Immature natural killer cell (primary cell): ENCODE measurements at regions not wholly inside any gene's neighbourhood (a gene's known extent, or its start where the extent isn't known, plus 50 kb on each side); places are given as distances from the start of the nearest gene placed in this dataset.
"Not testable (repeated sequence)": the region's sequence is repeated elsewhere in the genome, so short reads cannot be mapped to it uniquely, and the experiment has no call there.

Experiments used
- DNase-seq, 3 donors: peaks; one replicate each; pipeline ENCODE4 v3.0.0; 2022; ENCODE audit warnings: mixed read lengths in 1 of 3
- H3K27ac Mint-ChIP-seq, 6 donors: one replicate each; pipeline ENCODE4 v1.8.0; 2020; ENCODE audit warnings: mixed read lengths in 6 of 6, mild to moderate bottlenecking in 5 of 6, inconsistent platforms in 4 of 6, moderate library complexity in 3 of 6
- H3K27me3 Mint-ChIP-seq, 3 donors: one replicate each; pipeline ENCODE4 v1.8.0; 2020 to 2021; ENCODE audit warnings: low read depth in 3 of 3, mild to moderate bottlenecking in 3 of 3, mixed read lengths in 3 of 3, moderate library complexity in 3 of 3, inconsistent platforms in 1 of 3
- H3K36me3 Mint-ChIP-seq, 3 donors: one replicate each; pipeline ENCODE4 v1.8.0; 2020; ENCODE audit warnings: mixed read lengths in 3 of 3, inconsistent platforms in 2 of 3, mild to moderate bottlenecking in 2 of 3
- H3K4me1 Mint-ChIP-seq, 2 donors: one replicate each; pipeline ENCODE4 v1.8.0; 2020; ENCODE audit warnings: inconsistent platforms in 2 of 2, mild to moderate bottlenecking in 2 of 2, mixed read lengths in 2 of 2, moderate library complexity in 1 of 2
- H3K4me3 Mint-ChIP-seq, 5 donors: one replicate each; pipeline ENCODE4 v1.8.0; 2020; ENCODE audit warnings: mild to moderate bottlenecking in 5 of 5, mixed read lengths in 5 of 5, inconsistent platforms in 3 of 5, moderate library complexity in 3 of 5
- H3K9me3 Mint-ChIP-seq, 6 donors: one replicate each; pipeline ENCODE4 v1.8.0; 2020; ENCODE audit warnings: mild to moderate bottlenecking in 6 of 6, mixed read lengths in 6 of 6, inconsistent platforms in 4 of 6, moderate library complexity in 3 of 6

- Mint-ChIP-seq H3K36me3 (no peaks in the 10 kb centered on the region), H3K27ac (no peak overlapping the region), H3K4me1 (no peaks in the 10 kb centered on the region), H3K4me3 (no peak overlapping the region), H3K27me3 (peaks cover 2 to 4% (median 2%) of the 10 kb centered on the region in 3 donors), H3K9me3 (peaks cover 0 to 21% (median 2%) of the 10 kb centered on the region in 6 donors)
- no peak for DNase-seq
Measured at GRCh38 chr12:127503246-127503645, 763.7 kb upstream of the TMEM132C start.

- not testable (repeated sequence) for DNase-seq, H3K36me3 Mint-ChIP-seq, H3K27me3 Mint-ChIP-seq, H3K4me1 Mint-ChIP-seq, H3K4me3 Mint-ChIP-seq, H3K27ac Mint-ChIP-seq
- peaks cover 0 to 21% (median 2%) of the 10 kb centered on the region in 6 donors for H3K9me3 Mint-ChIP-seq
Measured at GRCh38 chr12:127503996-127504395, 763.0 kb upstream of the TMEM132C start.

GRCh38 chr12:127504874-127505273 is 762.1 kb upstream of the TMEM132C start:
- Mint-ChIP-seq H3K9me3 (peaks cover 0 to 21% (median 2%) of the 10 kb centered on the region in 6 donors), H3K4me3 (no peak overlapping the region), H3K27ac (no peak overlapping the region), H3K27me3 (peaks cover 2 to 4% (median 2%) of the 10 kb centered on the region in 3 donors), H3K4me1 (no peaks in the 10 kb centered on the region), H3K36me3 (no peaks in the 10 kb centered on the region)
- DNase-seq, result no peak

GRCh38 chr12:127507341-127507740 is 759.6 kb upstream of the TMEM132C start:
- no peak for DNase-seq
- peaks cover 0 to 17% (median 2%) of the 10 kb centered on the region in 6 donors for H3K9me3 Mint-ChIP-seq
- peaks cover 0 to 4% (median 2%) of the 10 kb centered on the region in 3 donors for H3K27me3 Mint-ChIP-seq
- H3K36me3 Mint-ChIP-seq, result no peaks in the 10 kb centered on the region
- no peak overlapping the region for H3K27ac Mint-ChIP-seq
- H3K4me3 Mint-ChIP-seq, result no peak overlapping the region
- no peaks in the 10 kb centered on the region for H3K4me1 Mint-ChIP-seq

GRCh38 chr12:127509066-127509778 is 757.7 kb upstream of the TMEM132C start:
- no peak overlapping the region for H3K27ac Mint-ChIP-seq

GRCh38 chr12:127515941-127516340 is 751.0 kb upstream of the TMEM132C start:
- Mint-ChIP-seq H3K4me3 (no peak overlapping the region), H3K27me3 (peaks cover 0 to 3% (median 0%) of the 10 kb centered on the region in 3 donors), H3K27ac (no peak overlapping the region), H3K36me3 (no peaks in the 10 kb centered on the region), H3K4me1 (no peaks in the 10 kb centered on the region), H3K9me3 (peaks cover 0 to 5% (median 0%) of the 10 kb centered on the region in 6 donors)
- no peak for DNase-seq

More at GRCh38 chr12:127509066-127509778, 757.7 kb upstream of the TMEM132C start:
- no peak overlapping the region for H3K4me3 Mint-ChIP-seq
- H3K9me3 Mint-ChIP-seq, result peaks cover 0 to 11% (median 0%) of the 10 kb centered on the region in 6 donors
- H3K27me3 Mint-ChIP-seq, result peaks cover 0 to 4% (median 2%) of the 10 kb centered on the region in 3 donors
- no peaks in the 10 kb centered on the region for H3K4me1 Mint-ChIP-seq
- H3K36me3 Mint-ChIP-seq, result no peaks in the 10 kb centered on the region
- no peak for DNase-seq

GRCh38 chr12:127516467-127516866 is 750.5 kb upstream of the TMEM132C start:
- H3K27ac Mint-ChIP-seq, result no peak overlapping the region
- H3K4me1 Mint-ChIP-seq, result no peaks in the 10 kb centered on the region
- H3K36me3 Mint-ChIP-seq, result no peaks in the 10 kb centered on the region
- no peak for DNase-seq
- H3K9me3 Mint-ChIP-seq, result peaks cover 0 to 5% (median 0%) of the 10 kb centered on the region in 6 donors
- no peak overlapping the region for H3K4me3 Mint-ChIP-seq
- peaks cover 0 to 3% (median 0%) of the 10 kb centered on the region in 3 donors for H3K27me3 Mint-ChIP-seq

GRCh38 chr12:127519779-127520178 is 747.2 kb upstream of the TMEM132C start:
- no peak for DNase-seq
- peaks cover 0 to 2% (median 0%) of the 10 kb centered on the region in 6 donors for H3K9me3 Mint-ChIP-seq
- H3K4me1 Mint-ChIP-seq, result no peaks in the 10 kb centered on the region
- H3K4me3 Mint-ChIP-seq, result no peak overlapping the region
- H3K36me3 Mint-ChIP-seq, result no peaks in the 10 kb centered on the region
- peaks cover 0 to 3% (median 0%) of the 10 kb centered on the region in 3 donors for H3K27me3 Mint-ChIP-seq
- no peak overlapping the region for H3K27ac Mint-ChIP-seq

GRCh38 chr12:127526925-127527324 is 740.0 kb upstream of the TMEM132C start:
- no peaks in the 10 kb centered on the region for H3K36me3 Mint-ChIP-seq
- no peaks in the 10 kb centered on the region for H3K4me1 Mint-ChIP-seq
- no peak overlapping the region for H3K27ac Mint-ChIP-seq
- H3K4me3 Mint-ChIP-seq, result no peak overlapping the region
- no peak for DNase-seq
- H3K27me3 Mint-ChIP-seq, result peaks cover 0 to 3% (median 2%) of the 10 kb centered on the region in 3 donors
- H3K9me3 Mint-ChIP-seq, result peaks cover 0 to 2% (median 0%) of the 10 kb centered on the region in 6 donors

- H3K4me1 Mint-ChIP-seq, result no peaks in the 10 kb centered on the region
- peaks cover 0 to 3% (median 2%) of the 10 kb centered on the region in 3 donors for H3K27me3 Mint-ChIP-seq
- H3K4me3 Mint-ChIP-seq, result no peak overlapping the region
- H3K36me3 Mint-ChIP-seq, result no peaks in the 10 kb centered on the region
- no peak overlapping the region for H3K27ac Mint-ChIP-seq
- DNase-seq, result no peak
- H3K9me3 Mint-ChIP-seq, result peaks cover 0 to 1% (median 0%) of the 10 kb centered on the region in 6 donors
Measured at GRCh38 chr12:127528551-127528950, 738.4 kb upstream of the TMEM132C start.

- peaks cover 0 to 2% (median under 1%) of the 10 kb centered on the region in 6 donors for H3K9me3 Mint-ChIP-seq
- no peaks in the 10 kb centered on the region for H3K36me3 Mint-ChIP-seq
- H3K27me3 Mint-ChIP-seq, result peaks cover 3 to 4% (median 4%) of the 10 kb centered on the region in 3 donors
- no peaks in the 10 kb centered on the region for H3K4me1 Mint-ChIP-seq
- no peak overlapping the region for H3K27ac Mint-ChIP-seq
- no peak overlapping the region for H3K4me3 Mint-ChIP-seq
- DNase-seq, result no peak
Measured at GRCh38 chr12:127531542-127531941, 735.4 kb upstream of the TMEM132C start.

- no peak for DNase-seq
- Mint-ChIP-seq H3K27ac (no peak overlapping the region), H3K4me3 (no peak overlapping the region), H3K4me1 (no peaks in the 10 kb centered on the region), H3K36me3 (no peaks in the 10 kb centered on the region), H3K9me3 (peaks cover 0 to 4% (median 2%) of the 10 kb centered on the region in 6 donors), H3K27me3 (peaks cover 0 to 4% (median 4%) of the 10 kb centered on the region in 3 donors)
Measured at GRCh38 chr12:127533353-127533752, 733.6 kb upstream of the TMEM132C start.

- Mint-ChIP-seq H3K9me3 (peaks cover 0 to 9% (median under 1%) of the 10 kb centered on the region in 6 donors), H3K27me3 (peaks cover 0 to 7% (median 3%) of the 10 kb centered on the region in 3 donors), H3K27ac (no peak overlapping the region), H3K36me3 (no peaks in the 10 kb centered on the region), H3K4me1 (no peaks in the 10 kb centered on the region), H3K4me3 (no peak overlapping the region)
- no peak for DNase-seq
Measured at GRCh38 chr12:127536833-127537428, 730.0 kb upstream of the TMEM132C start.

GRCh38 chr12:127538316-127538715 is 728.7 kb upstream of the TMEM132C start:
- H3K9me3 Mint-ChIP-seq, result peaks cover 0 to 9% (median under 1%) of the 10 kb centered on the region in 6 donors

More at GRCh38 chr12:127538316-127538715, 728.7 kb upstream of the TMEM132C start:
- Mint-ChIP-seq H3K4me3 (no peak overlapping the region), H3K27me3 (peaks cover 0 to 9% (median 3%) of the 10 kb centered on the region in 3 donors), H3K4me1 (no peaks in the 10 kb centered on the region), H3K27ac (no peak overlapping the region), H3K36me3 (no peaks in the 10 kb centered on the region)
- DNase-seq, result no peak
